Testis (tissue), 2 donors: ENCODE measurements at regions not wholly inside any gene's neighbourhood (a gene's known extent, or its start where the extent isn't known, plus 50 kb on each side); places are given as distances from the start of the nearest gene placed in this dataset.

Source experiments
- POLR2A ChIP-seq: fragments of 450-650 bp; IDR thresholded peaks from one replicate; pipeline ENCODE4 v1.6.1; 2017; ENCODE audit warnings: antibody characterized with exemption, mild to moderate bottlenecking, moderate library complexity
- TF ChIP-seq, protein P1 (sequence below), 3 experiments: fragments of 450-650 bp in 2 of 3; fragments of 200-600 bp in 1 of 3; sonication (generic) in 1 of 3; IDR thresholded peaks; one replicate each; pipeline ENCODE4 v1.5.1; 2016 to 2019; ENCODE audit warnings: antibody characterized with exemption in 3 of 3, mild to moderate bottlenecking in 2 of 3, moderate library complexity in 1 of 3

DNA sequence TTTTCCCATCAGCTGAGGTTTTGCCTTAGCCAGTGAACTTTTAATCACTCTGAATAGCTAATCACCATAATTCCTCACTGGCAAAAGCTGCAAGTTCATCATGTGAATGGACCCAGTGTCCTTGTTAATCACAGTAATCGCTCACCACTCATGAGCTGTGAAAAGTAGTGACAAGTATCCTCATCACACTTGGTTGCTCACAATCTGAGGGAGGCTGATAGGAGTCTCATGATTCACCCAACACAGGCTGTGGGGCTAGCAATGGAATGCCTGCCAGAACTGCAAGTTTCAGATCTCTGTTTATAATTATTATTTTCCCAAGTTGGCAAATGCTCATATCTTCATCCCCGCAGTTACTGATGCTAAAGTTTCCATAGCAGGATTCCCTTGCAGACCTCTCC is 467.2 kb downstream of the KIF4B start:
- TF ChIP-seq, protein P1, sequence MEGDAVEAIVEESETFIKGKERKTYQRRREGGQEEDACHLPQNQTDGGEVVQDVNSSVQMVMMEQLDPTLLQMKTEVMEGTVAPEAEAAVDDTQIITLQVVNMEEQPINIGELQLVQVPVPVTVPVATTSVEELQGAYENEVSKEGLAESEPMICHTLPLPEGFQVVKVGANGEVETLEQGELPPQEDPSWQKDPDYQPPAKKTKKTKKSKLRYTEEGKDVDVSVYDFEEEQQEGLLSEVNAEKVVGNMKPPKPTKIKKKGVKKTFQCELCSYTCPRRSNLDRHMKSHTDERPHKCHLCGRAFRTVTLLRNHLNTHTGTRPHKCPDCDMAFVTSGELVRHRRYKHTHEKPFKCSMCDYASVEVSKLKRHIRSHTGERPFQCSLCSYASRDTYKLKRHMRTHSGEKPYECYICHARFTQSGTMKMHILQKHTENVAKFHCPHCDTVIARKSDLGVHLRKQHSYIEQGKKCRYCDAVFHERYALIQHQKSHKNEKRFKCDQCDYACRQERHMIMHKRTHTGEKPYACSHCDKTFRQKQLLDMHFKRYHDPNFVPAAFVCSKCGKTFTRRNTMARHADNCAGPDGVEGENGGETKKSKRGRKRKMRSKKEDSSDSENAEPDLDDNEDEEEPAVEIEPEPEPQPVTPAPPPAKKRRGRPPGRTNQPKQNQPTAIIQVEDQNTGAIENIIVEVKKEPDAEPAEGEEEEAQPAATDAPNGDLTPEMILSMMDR (IDR thresholded peaks at IDR 0.05), result no peak
- no peak for TF ChIP-seq POLR2A
